ENCODE measurements at regions not wholly inside any gene's neighbourhood (a gene's known extent, or its start where the extent isn't known, plus 50 kb on each side); places are given as distances from the start of the nearest gene placed in this dataset.

- DNase-seq (ENCODE audit: low spot score): no peak
- Histone ChIP-seq H4K20me1 (ENCODE audit: insufficient read depth, low read length) (no peaks in the 10 kb centered on the region), H3K9me2 (ENCODE audit: insufficient read depth, low read length) (no peaks in the 10 kb centered on the region), H3K4me3 (ENCODE audit: low read depth, low read length, poor library complexity, severe bottlenecking) (no peak overlapping the region), H3K79me2 (ENCODE audit: insufficient read depth, low read depth, low read length) (no peaks in the 10 kb centered on the region), H3K4me2 (ENCODE audit: low read length) (no peak overlapping the region), H3K9me3 (ENCODE audit: low read length) (no peaks in the 10 kb centered on the region), H3K27ac (ENCODE audit: low read depth, low read length, poor library complexity, severe bottlenecking) (no peak overlapping the region), H2AFZ (ENCODE audit: low read length) (no peak overlapping the region), H3K4me1 (ENCODE audit: insufficient read depth, low read length, poor library complexity, severe bottlenecking) (no peaks in the 10 kb centered on the region), H3K36me3 (ENCODE audit: insufficient read depth, low read length) (no peaks in the 10 kb centered on the region)
- intact Hi-C loops (cut with micrococcal nuclease; ENCODE audit: unreplicated experiment): no loop called here
- ChIA-PET CTCF (ENCODE audit: unreplicated experiment) (no interaction called here), POLR2A (no interaction called here)
- no TSS peak for BruUV-seq (replicated peaks)
- TF ChIP-seq EZH2phosphoT487 (IDR thresholded peaks at IDR 0.05; ENCODE audit: borderline replicate concordance, low read depth, low read length): no peak
- TF ChIP-seq CTCF (conservative IDR thresholded peaks at IDR 0.05; ENCODE audit: low read length): no peak
Measured at GRCh38 chr6:146923205-146923833, 280.9 kb upstream of the STXBP5 start.

- DNase-seq (ENCODE audit: low spot score): no peak
- intact Hi-C loops (cut with micrococcal nuclease; ENCODE audit: unreplicated experiment): no loop called here
- POLR2A ChIA-PET: interaction anchor here (0.6 to 1.1 kb wide), 2 partner anchors 28 to 979 kb away, joined by 3 to 8 read pairs; no protein-coding TSS in a partner anchor
- Histone ChIP-seq H3K4me1 (ENCODE audit: insufficient read depth, low read length, poor library complexity, severe bottlenecking) (no peaks in the 10 kb centered on the region), H3K27ac (ENCODE audit: low read depth, low read length, poor library complexity, severe bottlenecking) (no peak overlapping the region), H3K4me3 (ENCODE audit: low read depth, low read length, poor library complexity, severe bottlenecking) (no peak overlapping the region), H3K4me2 (ENCODE audit: low read length) (no peak overlapping the region), H3K9me3 (ENCODE audit: low read length) (no peaks in the 10 kb centered on the region), H4K20me1 (ENCODE audit: insufficient read depth, low read length) (no peaks in the 10 kb centered on the region), H3K79me2 (ENCODE audit: insufficient read depth, low read depth, low read length) (no peaks in the 10 kb centered on the region), H2AFZ (ENCODE audit: low read length) (no peak overlapping the region), H3K9me2 (ENCODE audit: insufficient read depth, low read length) (no peaks in the 10 kb centered on the region), H3K36me3 (ENCODE audit: insufficient read depth, low read length) (no peaks in the 10 kb centered on the region)
- CTCF ChIA-PET (ENCODE audit: unreplicated experiment): no interaction called here
- no TSS peak for BruUV-seq (replicated peaks)
- TF ChIP-seq CTCF (conservative IDR thresholded peaks at IDR 0.05; ENCODE audit: low read length): no peak
- TF ChIP-seq EZH2phosphoT487 (IDR thresholded peaks at IDR 0.05; ENCODE audit: borderline replicate concordance, low read depth, low read length): no peak
Measured at GRCh38 chr6:146925846-146926245, 278.4 kb upstream of the STXBP5 start.

GRCh38 chr6:146928503-146928902 lies 275.7 kb upstream of the STXBP5 start:
- Histone ChIP-seq H3K4me3 (ENCODE audit: low read depth, low read length, poor library complexity, severe bottlenecking) (no peak overlapping the region), H3K79me2 (ENCODE audit: insufficient read depth, low read depth, low read length) (no peaks in the 10 kb centered on the region), H3K27ac (ENCODE audit: low read depth, low read length, poor library complexity, severe bottlenecking) (no peak overlapping the region), H2AFZ (ENCODE audit: low read length) (no peak overlapping the region), H3K9me3 (ENCODE audit: low read length) (no peaks in the 10 kb centered on the region), H3K9me2 (ENCODE audit: insufficient read depth, low read length) (0 out of 2 replicates have a peak, but pooled peaks cover 3% of the 10 kb centered on the region), H3K4me2 (ENCODE audit: low read length) (no peak overlapping the region), H3K36me3 (ENCODE audit: insufficient read depth, low read length) (no peaks in the 10 kb centered on the region), H3K4me1 (ENCODE audit: insufficient read depth, low read length, poor library complexity, severe bottlenecking) (no peaks in the 10 kb centered on the region), H4K20me1 (ENCODE audit: insufficient read depth, low read length) (no peaks in the 10 kb centered on the region)
- intact Hi-C loops (cut with micrococcal nuclease; ENCODE audit: unreplicated experiment): no loop called here
- POLR2A ChIA-PET: no interaction called here
- no TSS peak for BruUV-seq (replicated peaks)
- CTCF ChIA-PET (ENCODE audit: unreplicated experiment): no interaction called here
- TF ChIP-seq EZH2phosphoT487 (IDR thresholded peaks at IDR 0.05; ENCODE audit: borderline replicate concordance, low read depth, low read length): no peak
- TF ChIP-seq CTCF (conservative IDR thresholded peaks at IDR 0.05; ENCODE audit: low read length): no peak
- DNase-seq (ENCODE audit: low spot score): no peak
